Bronchial epithelial cell (primary cell): ENCODE measurements at regions not wholly inside any gene's neighbourhood (a gene's known extent, or its start where the extent isn't known, plus 50 kb on each side); places are given as distances from the start of the nearest gene placed in this dataset.

ENCODE experiments used
- DNase-seq: peaks from one replicate; pipeline ENCODE4 v3.0.0-alpha.2; 2010; ENCODE audit warnings: low read depth
- FAIRE-seq: peaks from 2 replicates; lab custom pipeline; 2011; peaks lifted over from hg19 to GRCh38; lab: Jason Lieb, UNC
- H3K27me3 ChIP-seq: 2 replicates; pipeline ENCODE4 v1.5.1; 2011; ENCODE audit warnings: low read length; ENCODE audit not compliant: control insufficient read depth, insufficient read depth
- H3K36me3 ChIP-seq: 2 replicates; pipeline ENCODE4 v1.5.1; 2011; ENCODE audit warnings: low read length; ENCODE audit not compliant: control insufficient read depth, insufficient read depth
- H3K4me3 ChIP-seq: 2 replicates; pipeline ENCODE4 v1.5.1; 2011; ENCODE audit warnings: mild to moderate bottlenecking, low read depth, low read length, control low read depth
- CTCF ChIP-seq: IDR thresholded peaks from 2 replicates; pipeline ENCODE4 v1.5.1; 2011; ENCODE audit warnings: mild to moderate bottlenecking, moderate library complexity, low read length, control low read depth, inconsistent platforms; ENCODE audit not compliant: insufficient read depth, severe bottlenecking

GRCh38 chr4:119873794-119874325, 192.8 kb downstream of the MAD2L1 start:
- Histone ChIP-seq H3K27me3 (no peaks in the 10 kb centered on the region), H3K36me3 (no peaks in the 10 kb centered on the region), H3K4me3 (no peak overlapping the region)
- TF ChIP-seq CTCF, result no peak
- DNase-seq (no peak), FAIRE-seq (no peak)

DNA sequence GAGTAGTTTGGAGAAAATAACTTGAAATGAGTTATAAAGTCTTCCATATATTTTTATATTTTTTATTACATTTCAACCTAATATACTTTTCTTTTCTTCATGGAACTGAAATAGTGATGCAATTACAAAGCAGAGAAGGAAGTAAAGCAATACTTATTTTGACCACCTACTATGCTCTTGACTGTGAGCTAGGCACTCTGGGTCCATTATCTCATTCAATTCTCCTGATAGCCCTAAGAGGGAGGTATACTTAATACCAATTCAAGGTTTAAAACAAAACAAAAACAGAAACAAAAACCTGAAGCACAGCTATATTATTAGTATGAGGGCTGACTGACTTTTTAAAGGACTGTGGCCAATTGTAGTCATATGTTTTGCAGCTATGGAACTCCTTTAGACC, 193.5 kb downstream of the MAD2L1 start:
- no peak for TF ChIP-seq CTCF
- Histone ChIP-seq H3K27me3 (no peaks in the 10 kb centered on the region), H3K36me3 (no peaks in the 10 kb centered on the region), H3K4me3 (no peak overlapping the region)
- FAIRE-seq, result no peak
- no peak for DNase-seq

GRCh38 chr4:119872371-119873016, 194.2 kb downstream of the MAD2L1 start:
- Histone ChIP-seq H3K36me3 (no peaks in the 10 kb centered on the region), H3K27me3 (no peaks in the 10 kb centered on the region), H3K4me3 (no peak overlapping the region)
- TF ChIP-seq CTCF, result no peak
- no peak for FAIRE-seq
- DNase-seq, result no peak

DNA sequence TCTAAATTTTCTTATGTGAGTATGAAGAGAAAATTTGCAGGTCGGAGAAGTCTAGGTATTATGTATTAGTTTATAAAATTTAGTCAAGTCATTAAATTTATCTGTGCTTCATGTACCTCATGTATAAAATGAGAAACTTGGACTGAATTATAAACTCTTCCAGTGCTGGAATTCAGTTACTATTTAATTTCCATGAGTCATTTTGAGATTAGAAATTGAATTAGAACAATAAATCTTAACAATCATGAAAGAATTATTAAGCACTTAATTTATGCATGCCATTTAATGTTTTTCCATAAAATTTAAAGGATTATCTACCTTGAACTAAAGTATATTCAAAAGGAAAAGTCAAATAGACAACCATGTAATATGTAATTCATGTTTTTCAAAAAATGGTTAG, 195.8 kb downstream of the MAD2L1 start:
- no peaks in the 10 kb centered on the region for H3K36me3 ChIP-seq
- FAIRE-seq (no peak), DNase-seq (no peak)
- no peaks in the 10 kb centered on the region for H3K27me3 ChIP-seq
- no peak overlapping the region for H3K4me3 ChIP-seq
- no peak for TF ChIP-seq CTCF

DNA sequence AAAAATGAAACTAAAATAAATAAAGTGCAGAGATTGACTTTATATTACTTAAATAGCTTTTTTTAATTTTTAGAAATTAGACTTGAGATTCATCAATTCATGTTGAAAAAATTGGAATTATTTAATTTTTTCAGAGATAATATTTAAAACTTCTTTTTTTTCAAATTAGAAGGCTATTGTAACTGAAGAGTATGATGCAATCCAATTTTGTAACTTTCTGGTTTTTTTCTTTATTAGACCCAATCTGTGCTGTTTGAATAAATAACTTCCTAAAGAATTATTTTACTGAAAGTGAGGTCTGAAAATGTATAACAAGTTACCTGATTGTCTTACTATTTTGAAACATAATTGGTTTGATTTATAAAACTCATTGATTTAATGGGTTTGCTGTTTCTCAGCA, 200.9 kb downstream of the MAD2L1 start:
- FAIRE-seq, result no peak
- no peak overlapping the region for H3K4me3 ChIP-seq
- no peak for TF ChIP-seq CTCF

DNA sequence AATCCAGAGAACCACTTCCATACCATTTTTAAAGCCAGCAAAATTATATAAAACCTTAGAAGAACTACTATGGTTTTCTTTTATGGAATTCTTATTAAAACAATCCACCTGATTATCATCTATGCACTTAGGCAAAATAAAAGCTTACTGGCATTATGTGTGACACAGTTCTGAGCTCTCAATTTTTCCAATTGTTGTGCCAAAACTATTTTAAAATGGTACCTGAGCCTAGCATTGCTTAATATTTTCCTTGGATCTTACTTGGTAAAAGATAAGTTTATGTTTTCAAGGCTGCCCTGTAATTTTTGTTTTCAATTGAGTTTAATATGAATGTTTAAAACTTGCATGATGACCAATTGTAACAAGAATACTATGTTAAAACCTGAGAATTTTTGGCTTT, 201.3 kb downstream of the MAD2L1 start:
- Histone ChIP-seq H3K36me3 (no peaks in the 10 kb centered on the region), H3K4me3 (no peak overlapping the region), H3K27me3 (no peaks in the 10 kb centered on the region)
- no peak for FAIRE-seq
- DNase-seq, result no peak
- TF ChIP-seq CTCF, result no peak

More for the DNA sequence above, 200.9 kb downstream of the MAD2L1 start:
- H3K36me3 ChIP-seq, result no peaks in the 10 kb centered on the region
- DNase-seq, result no peak
- H3K27me3 ChIP-seq, result no peaks in the 10 kb centered on the region
